ENCODE measurements at regions not wholly inside any gene's neighbourhood (a gene's known extent, or its start where the extent isn't known, plus 50 kb on each side); places are given as distances from the start of the nearest gene placed in this dataset.

GRCh38 chr1:13890766-13891165, 190.8 kb downstream of the PRDM2 start:
- no peak for TF ChIP-seq CTCF (IDR thresholded peaks at IDR 0.05)
- TF ChIP-seq EP300 (IDR thresholded peaks at IDR 0.05; ENCODE audit: low read depth): no peak
- TF ChIP-seq POLR2AphosphoS5 (IDR thresholded peaks at IDR 0.05): no peak
